OCI-LY7 (cell line): ENCODE measurements at regions not wholly inside any gene's neighbourhood (a gene's known extent, or its start where the extent isn't known, plus 50 kb on each side); places are given as distances from the start of the nearest gene placed in this dataset.

Source experiments
- BruUV-seq: library from RNA; stranded (reverse); fragments of 400-500 nt; replicated peaks from 2 replicates; lab custom pipeline; 2021; lab: Mats Ljungman, UMichigan
- CTCF ChIA-PET: fragments of 300-600 bp; sonication (Branson Sonifier 250); formaldehyde crosslinking; loops from one replicate; lab custom pipeline; 2022; ENCODE audit warnings: antibody characterized with exemption; ENCODE audit not compliant: unreplicated experiment; lab: Charles Lee
- POLR2A ChIA-PET: fragments of 300-600 bp; sonication (Branson Sonifier 250); formaldehyde crosslinking; loops from one replicate; lab custom pipeline; 2022; ENCODE audit warnings: antibody characterized with exemption; lab: Charles Lee
- DNase-seq: peaks from one replicate; pipeline ENCODE4 v3.0.0-alpha.2; 2015; ENCODE audit warnings: low spot score
- H2AFZ ChIP-seq: fragments of 200-600 bp; sonication (generic), shearing (Covaris generic); 2 replicates; pipeline ENCODE4 v1.6.1; 2014; ENCODE audit warnings: mild to moderate bottlenecking, antibody characterized with exemption, low read length, moderate library complexity
- H3K27ac ChIP-seq: fragments of 200-600 bp; sonication (generic); 2 replicates; pipeline ENCODE4 v1.5.1; 2014; ENCODE audit warnings: mixed run types, low read depth, mild to moderate bottlenecking, moderate library complexity, low read length, inconsistent platforms; ENCODE audit not compliant: poor library complexity, severe bottlenecking
- H3K36me3 ChIP-seq: fragments of 200-600 bp; sonication (generic); 2 replicates; pipeline ENCODE4 v1.6.1; 2014; ENCODE audit warnings: mild to moderate bottlenecking, antibody characterized with exemption, low read length, moderate library complexity, mixed read lengths; ENCODE audit not compliant: insufficient read depth
- H3K4me1 ChIP-seq: fragments of 200-600 bp; sonication (generic); 2 replicates; pipeline ENCODE4 v1.5.1; 2014; ENCODE audit warnings: mild to moderate bottlenecking, low read length; ENCODE audit not compliant: insufficient read depth, poor library complexity, severe bottlenecking
- H3K4me2 ChIP-seq: fragments of 200-600 bp; sonication (generic); 2 replicates; pipeline ENCODE4 v1.6.1; 2014; ENCODE audit warnings: mild to moderate bottlenecking, low read length
- H3K4me3 ChIP-seq: fragments of 200-600 bp; sonication (generic); 2 replicates; pipeline ENCODE4 v1.5.1; 2014; ENCODE audit warnings: mild to moderate bottlenecking, low read depth, low read length; ENCODE audit not compliant: poor library complexity, severe bottlenecking
- H3K79me2 ChIP-seq: fragments of 200-600 bp; sonication (generic); 2 replicates; pipeline ENCODE4 v1.6.1; 2016; ENCODE audit warnings: low read depth, mild to moderate bottlenecking, low read length, moderate library complexity, mixed read lengths; ENCODE audit not compliant: insufficient read depth
- H3K9me2 ChIP-seq: fragments of 200-600 bp; sonication (generic); 2 replicates; pipeline ENCODE4 v1.6.1; 2016; ENCODE audit warnings: mild to moderate bottlenecking, low read length, mixed read lengths; ENCODE audit not compliant: insufficient read depth
- H3K9me3 ChIP-seq: fragments of 200-600 bp; sonication (generic); 2 replicates; pipeline ENCODE4 v1.6.1; 2014; ENCODE audit warnings: mild to moderate bottlenecking, mixed run types, low read length, mixed read lengths
- H4K20me1 ChIP-seq: fragments of 200-600 bp; sonication (generic); 2 replicates; pipeline ENCODE4 v1.6.1; 2014; ENCODE audit warnings: mild to moderate bottlenecking, antibody characterized with exemption, low read length, moderate library complexity, mixed read lengths; ENCODE audit not compliant: insufficient read depth
- EZH2phosphoT487 ChIP-seq: fragments of 200-600 bp; sonication (generic); IDR thresholded peaks from 2 replicates; pipeline ENCODE4 v1.6.1; 2018; ENCODE audit warnings: low read depth, borderline replicate concordance, mild to moderate bottlenecking, mixed run types, antibody characterized with exemption, low read length, moderate library complexity, mixed read lengths
- intact Hi-C: fragments of 100-400 bp; cut with micrococcal nuclease; formaldehyde crosslinking; loops from one replicate; pipeline ENCODE4 v1.10.0; 2022; ENCODE audit not compliant: unreplicated experiment
- TF ChIP-seq, protein P1 (sequence below): fragments of 200-600 bp; sonication (generic); conservative IDR thresholded peaks from 2 replicates; pipeline ENCODE4 v1.5.1; 2014; ENCODE audit warnings: mild to moderate bottlenecking, antibody characterized with exemption, low read length, moderate library complexity, mixed read lengths

DNA sequence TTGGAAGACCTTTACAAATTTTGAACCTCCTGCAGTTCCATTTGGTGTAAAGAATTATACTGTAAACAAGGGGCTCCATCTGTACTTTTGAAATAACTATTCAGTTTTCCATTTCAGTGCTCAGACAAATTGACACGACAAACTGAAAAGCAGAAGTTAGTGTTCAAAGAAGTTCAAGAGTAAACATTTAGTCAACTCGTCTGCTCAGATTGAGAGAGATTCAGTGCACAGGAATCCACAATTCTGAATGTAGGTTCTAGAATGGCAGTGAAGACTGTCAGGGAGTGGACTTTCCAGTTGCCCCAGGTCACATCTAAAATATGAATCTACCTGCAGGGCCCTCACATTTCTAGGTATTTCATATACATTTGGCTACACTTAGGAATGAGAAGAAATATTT is 322.3 kb upstream of the TCF4 start:
- no peak overlapping the region for H2AFZ ChIP-seq
- H3K27ac ChIP-seq, result no peak overlapping the region
- POLR2A ChIA-PET, result no interaction called here
- no peak for DNase-seq
- H3K4me3 ChIP-seq, result no peak overlapping the region
- no peaks in the 10 kb centered on the region for H4K20me1 ChIP-seq
- intact Hi-C loops, result no loop called here
- TF ChIP-seq, protein P1, sequence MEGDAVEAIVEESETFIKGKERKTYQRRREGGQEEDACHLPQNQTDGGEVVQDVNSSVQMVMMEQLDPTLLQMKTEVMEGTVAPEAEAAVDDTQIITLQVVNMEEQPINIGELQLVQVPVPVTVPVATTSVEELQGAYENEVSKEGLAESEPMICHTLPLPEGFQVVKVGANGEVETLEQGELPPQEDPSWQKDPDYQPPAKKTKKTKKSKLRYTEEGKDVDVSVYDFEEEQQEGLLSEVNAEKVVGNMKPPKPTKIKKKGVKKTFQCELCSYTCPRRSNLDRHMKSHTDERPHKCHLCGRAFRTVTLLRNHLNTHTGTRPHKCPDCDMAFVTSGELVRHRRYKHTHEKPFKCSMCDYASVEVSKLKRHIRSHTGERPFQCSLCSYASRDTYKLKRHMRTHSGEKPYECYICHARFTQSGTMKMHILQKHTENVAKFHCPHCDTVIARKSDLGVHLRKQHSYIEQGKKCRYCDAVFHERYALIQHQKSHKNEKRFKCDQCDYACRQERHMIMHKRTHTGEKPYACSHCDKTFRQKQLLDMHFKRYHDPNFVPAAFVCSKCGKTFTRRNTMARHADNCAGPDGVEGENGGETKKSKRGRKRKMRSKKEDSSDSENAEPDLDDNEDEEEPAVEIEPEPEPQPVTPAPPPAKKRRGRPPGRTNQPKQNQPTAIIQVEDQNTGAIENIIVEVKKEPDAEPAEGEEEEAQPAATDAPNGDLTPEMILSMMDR, result no peak
- TF ChIP-seq EZH2phosphoT487, result no peak
- no peaks in the 10 kb centered on the region for H3K9me2 ChIP-seq
- H3K79me2 ChIP-seq, result no peaks in the 10 kb centered on the region
- no peaks in the 10 kb centered on the region for H3K9me3 ChIP-seq
- no peaks in the 10 kb centered on the region for H3K4me1 ChIP-seq
- H3K36me3 ChIP-seq, result no peaks in the 10 kb centered on the region
- no TSS peak for BruUV-seq
- no peak overlapping the region for H3K4me2 ChIP-seq
- CTCF ChIA-PET, result no interaction called here

DNA sequence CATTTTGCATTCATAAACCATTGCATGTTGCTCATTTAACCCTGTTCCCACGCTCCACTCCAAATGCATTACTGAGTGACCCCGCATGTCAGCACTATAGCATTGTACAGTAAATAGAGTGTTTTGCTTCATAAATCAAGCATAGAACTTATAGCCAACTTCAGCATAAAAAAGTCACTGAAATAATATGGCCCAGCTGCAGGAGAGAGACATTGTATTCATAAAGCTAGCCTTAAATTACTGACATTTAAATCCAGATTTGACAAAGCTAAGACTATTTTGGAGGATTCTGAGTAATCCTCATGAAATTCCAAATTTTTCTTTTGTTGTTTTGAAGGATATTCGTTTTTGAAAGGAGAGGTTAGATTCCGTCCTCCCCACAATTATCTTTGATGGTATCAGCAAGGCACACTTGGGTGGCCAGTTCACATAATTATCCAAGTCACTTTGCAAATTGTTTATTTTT is 320.9 kb upstream of the TCF4 start:
- Histone ChIP-seq H3K9me3 (no peaks in the 10 kb centered on the region), H3K4me2 (no peak overlapping the region), H2AFZ (no peak overlapping the region), H4K20me1 (no peaks in the 10 kb centered on the region), H3K4me1 (no peaks in the 10 kb centered on the region), H3K4me3 (no peak overlapping the region), H3K36me3 (no peaks in the 10 kb centered on the region), H3K27ac (no peak overlapping the region), H3K79me2 (no peaks in the 10 kb centered on the region), H3K9me2 (no peaks in the 10 kb centered on the region)
- CTCF ChIA-PET, result no interaction called here
- no TSS peak for BruUV-seq
- TF ChIP-seq, protein P1, result no peak
- no peak for TF ChIP-seq EZH2phosphoT487
- POLR2A ChIA-PET, result no interaction called here
- DNase-seq, result no peak
- intact Hi-C loops, result no loop called here

DNA sequence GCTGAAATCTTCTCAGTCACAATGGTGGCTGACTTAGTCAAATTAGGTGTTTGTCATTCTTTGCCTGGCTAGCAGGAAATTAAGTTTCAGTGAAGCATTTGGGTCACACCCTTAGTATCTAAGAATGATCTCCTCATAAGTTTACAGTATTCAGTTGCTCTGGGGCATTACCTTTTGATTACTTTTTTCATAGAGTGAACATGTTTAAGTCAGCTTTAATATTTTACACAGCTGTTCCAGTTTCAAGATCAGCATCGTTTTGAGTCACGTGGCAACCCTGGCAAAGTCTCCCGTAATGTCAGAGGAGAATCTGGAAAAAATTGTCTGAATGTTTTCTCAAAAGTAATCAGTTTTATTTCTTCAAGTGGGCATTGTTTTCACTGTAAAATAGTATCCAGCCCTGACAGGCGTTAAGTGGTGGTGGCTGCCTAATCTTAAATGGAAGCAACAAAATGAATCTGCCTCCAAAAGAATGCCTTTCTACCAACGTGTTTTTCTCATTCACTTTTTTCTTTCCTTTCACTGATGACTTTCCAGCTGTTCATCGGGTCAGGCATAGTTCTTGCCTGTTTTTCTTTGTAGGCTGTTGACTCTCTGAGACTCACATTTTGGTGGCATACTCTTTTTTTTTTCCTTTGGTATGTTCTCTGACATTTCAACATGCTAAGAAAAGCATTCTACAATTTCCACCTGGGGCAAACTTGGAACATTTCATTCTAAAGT is 319.6 kb upstream of the TCF4 start:
- intact Hi-C loops, result no loop called here
- Histone ChIP-seq H4K20me1 (no peaks in the 10 kb centered on the region), H3K9me3 (no peaks in the 10 kb centered on the region), H3K9me2 (no peaks in the 10 kb centered on the region), H3K4me1 (no peaks in the 10 kb centered on the region), H3K27ac (no peak overlapping the region), H3K4me3 (no peak overlapping the region), H2AFZ (no peak overlapping the region), H3K79me2 (no peaks in the 10 kb centered on the region), H3K36me3 (no peaks in the 10 kb centered on the region), H3K4me2 (no peak overlapping the region)
- TF ChIP-seq, protein P1, result no peak
- TF ChIP-seq EZH2phosphoT487, result no peak
- CTCF ChIA-PET, result no interaction called here
- no TSS peak for BruUV-seq
- POLR2A ChIA-PET, result interaction anchor here (0.7 kb wide), 1 partner anchor 24 kb away, joined by 3 read pairs; no protein-coding TSS in a partner anchor
- no peak for DNase-seq
